Central memory CD8-positive, alpha-beta T cell (primary cell): ENCODE measurements at regions not wholly inside any gene's neighbourhood (a gene's known extent, or its start where the extent isn't known, plus 50 kb on each side); places are given as distances from the start of the nearest gene placed in this dataset.

Experiments
- ATAC-seq: fragments of 150-1000 bp; cut with Tn5 transposase; replicated peaks from 2 replicates; pipeline ENCODE4 v1.10.0; 2022; ENCODE audit warnings: mild to moderate bottlenecking, moderate FRiP score, moderate number of reproducible peaks; ENCODE audit not compliant: poor library complexity, severe bottlenecking; ENCODE audit errors: extremely low read depth
- DNase-seq, 2 donors: peaks; one replicate each; pipeline ENCODE4 v3.0.0; 2021; ENCODE audit warnings: low spot score in 2 of 2
- H3K27ac Mint-ChIP-seq: one replicate; pipeline ENCODE4 v1.8.0; 2022; ENCODE audit warnings: low read depth, mild to moderate bottlenecking, moderate library complexity, mixed read lengths
- H3K27me3 Mint-ChIP-seq: one replicate; pipeline ENCODE4 v1.8.0; 2022; ENCODE audit warnings: mixed read lengths
- H3K36me3 Mint-ChIP-seq: one replicate; pipeline ENCODE4 v1.8.0; 2022; ENCODE audit warnings: mild to moderate bottlenecking, moderate library complexity, mixed read lengths; ENCODE audit not compliant: insufficient read depth
- H3K4me1 Mint-ChIP-seq: one replicate; pipeline ENCODE4 v1.8.0; 2022; ENCODE audit warnings: mixed read lengths
- H3K4me3 Mint-ChIP-seq: one replicate; pipeline ENCODE4 v1.8.0; 2022; ENCODE audit warnings: mild to moderate bottlenecking, moderate library complexity, mixed read lengths
- H3K9me3 Mint-ChIP-seq: one replicate; pipeline ENCODE4 v1.8.0; 2022; ENCODE audit warnings: mixed read lengths

- no peaks in the 10 kb centered on the region for H3K36me3 Mint-ChIP-seq
- no peaks in the 10 kb centered on the region for H3K27me3 Mint-ChIP-seq
- H3K4me3 Mint-ChIP-seq: no peak overlapping the region
- H3K4me1 Mint-ChIP-seq: no peaks in the 10 kb centered on the region
- H3K9me3 Mint-ChIP-seq: peaks cover 9% of the 10 kb centered on the region
- DNase-seq: no peak
- ATAC-seq: no peak
- H3K27ac Mint-ChIP-seq: no peak overlapping the region
Observed at GRCh38 chr21:16587141-16587581, 857.4 kb downstream of the USP25 start.

- no peak overlapping the region for H3K4me3 Mint-ChIP-seq
- DNase-seq (no peak), ATAC-seq (no peak)
- no peak overlapping the region for H3K27ac Mint-ChIP-seq
- H3K36me3 Mint-ChIP-seq: no peaks in the 10 kb centered on the region
- H3K27me3 Mint-ChIP-seq: no peaks in the 10 kb centered on the region
- H3K9me3 Mint-ChIP-seq: peaks cover 16% of the 10 kb centered on the region
- H3K4me1 Mint-ChIP-seq: no peaks in the 10 kb centered on the region
Observed at GRCh38 chr21:16587681-16588375, 858.0 kb downstream of the USP25 start.

GRCh38 chr21:16588433-16588860 is 858.7 kb downstream of the USP25 start:
- ATAC-seq (no peak), DNase-seq (no peak)
- no peaks in the 10 kb centered on the region for H3K27me3 Mint-ChIP-seq
- H3K9me3 Mint-ChIP-seq: peaks cover 15% of the 10 kb centered on the region
- no peak overlapping the region for H3K4me3 Mint-ChIP-seq
- no peak overlapping the region for H3K27ac Mint-ChIP-seq
- no peaks in the 10 kb centered on the region for H3K4me1 Mint-ChIP-seq
- H3K36me3 Mint-ChIP-seq: no peaks in the 10 kb centered on the region

GRCh38 chr21:16589006-16589898 is 859.5 kb downstream of the USP25 start:
- H3K36me3 Mint-ChIP-seq: no peaks in the 10 kb centered on the region
- H3K4me3 Mint-ChIP-seq: no peak overlapping the region
- H3K27ac Mint-ChIP-seq: no peak overlapping the region
- no peaks in the 10 kb centered on the region for H3K27me3 Mint-ChIP-seq
- H3K9me3 Mint-ChIP-seq: peaks cover 11% of the 10 kb centered on the region
- no peaks in the 10 kb centered on the region for H3K4me1 Mint-ChIP-seq
- DNase-seq (no peak), ATAC-seq (no peak)

GRCh38 chr21:16590186-16590585 is 860.4 kb downstream of the USP25 start:
- no peak for ATAC-seq
- Mint-ChIP-seq H3K9me3 (peaks cover 11% of the 10 kb centered on the region), H3K27ac (no peak overlapping the region), H3K36me3 (no peaks in the 10 kb centered on the region), H3K4me3 (no peak overlapping the region), H3K27me3 (no peaks in the 10 kb centered on the region), H3K4me1 (no peaks in the 10 kb centered on the region)
- no peak for DNase-seq

- ATAC-seq: no peak
- no peak overlapping the region for H3K4me3 Mint-ChIP-seq
- H3K9me3 Mint-ChIP-seq: peaks cover 11% of the 10 kb centered on the region
- H3K36me3 Mint-ChIP-seq: no peaks in the 10 kb centered on the region
- H3K27me3 Mint-ChIP-seq: no peaks in the 10 kb centered on the region
- DNase-seq: no peak
- no peaks in the 10 kb centered on the region for H3K4me1 Mint-ChIP-seq
- H3K27ac Mint-ChIP-seq: no peak overlapping the region
Observed at GRCh38 chr21:16590641-16591292, 861.0 kb downstream of the USP25 start.

GRCh38 chr21:16592381-16592780 is 862.6 kb downstream of the USP25 start:
- Mint-ChIP-seq H3K36me3 (no peaks in the 10 kb centered on the region), H3K4me1 (no peaks in the 10 kb centered on the region), H3K27me3 (no peaks in the 10 kb centered on the region), H3K27ac (no peak overlapping the region), H3K4me3 (no peak overlapping the region), H3K9me3 (peaks cover 17% of the 10 kb centered on the region)
- ATAC-seq (no peak), DNase-seq (no peak)

GRCh38 chr21:16594191-16594590 is 864.4 kb downstream of the USP25 start:
- H3K4me1 Mint-ChIP-seq: no peaks in the 10 kb centered on the region
- H3K36me3 Mint-ChIP-seq: no peaks in the 10 kb centered on the region
- H3K4me3 Mint-ChIP-seq: no peak overlapping the region
- H3K27ac Mint-ChIP-seq: no peak overlapping the region
- H3K9me3 Mint-ChIP-seq: peaks cover 17% of the 10 kb centered on the region
- DNase-seq (no peak), ATAC-seq (no peak)
- no peaks in the 10 kb centered on the region for H3K27me3 Mint-ChIP-seq

GRCh38 chr21:16596369-16596768 is 866.6 kb downstream of the USP25 start:
- H3K9me3 Mint-ChIP-seq: peaks cover 23% of the 10 kb centered on the region
- no peak for ATAC-seq

GRCh38 chr21:16597753-16598152 is 868.0 kb downstream of the USP25 start:
- peaks cover 13% of the 10 kb centered on the region for H3K9me3 Mint-ChIP-seq
- no peaks in the 10 kb centered on the region for H3K27me3 Mint-ChIP-seq
- H3K36me3 Mint-ChIP-seq: peaks cover 2% of the 10 kb centered on the region
- H3K4me3 Mint-ChIP-seq: no peak overlapping the region
- H3K27ac Mint-ChIP-seq: no peak overlapping the region
- H3K4me1 Mint-ChIP-seq: no peaks in the 10 kb centered on the region
- ATAC-seq (no peak), DNase-seq (no peak)

More at GRCh38 chr21:16596369-16596768, 866.6 kb downstream of the USP25 start:
- Mint-ChIP-seq H3K4me3 (no peak overlapping the region), H3K36me3 (peaks cover 2% of the 10 kb centered on the region), H3K27me3 (no peaks in the 10 kb centered on the region), H3K4me1 (no peaks in the 10 kb centered on the region), H3K27ac (no peak overlapping the region)
- DNase-seq: no peak

- Mint-ChIP-seq H3K36me3 (no peaks in the 10 kb centered on the region), H3K27ac (no peak overlapping the region), H3K27me3 (no peaks in the 10 kb centered on the region), H3K4me1 (no peaks in the 10 kb centered on the region), H3K9me3 (peaks cover 11% of the 10 kb centered on the region), H3K4me3 (no peak overlapping the region)
- ATAC-seq (no peak), DNase-seq (no peak)
Observed at GRCh38 chr21:16605597-16605996, 875.8 kb downstream of the USP25 start.

GRCh38 chr21:16606271-16606670 is 876.5 kb downstream of the USP25 start:
- H3K9me3 Mint-ChIP-seq: peaks cover 11% of the 10 kb centered on the region
- no peak overlapping the region for H3K4me3 Mint-ChIP-seq
- H3K27ac Mint-ChIP-seq: no peak overlapping the region
- ATAC-seq: no peak
- H3K27me3 Mint-ChIP-seq: no peaks in the 10 kb centered on the region
- H3K4me1 Mint-ChIP-seq: no peaks in the 10 kb centered on the region
- no peaks in the 10 kb centered on the region for H3K36me3 Mint-ChIP-seq
- DNase-seq: no peak
